Transverse colon (tissue), 4 donors: ENCODE measurements at regions not wholly inside any gene's neighbourhood (a gene's known extent, or its start where the extent isn't known, plus 50 kb on each side); places are given as distances from the start of the nearest gene placed in this dataset.

Experiments
- EP300 ChIP-seq: sonication (generic); formaldehyde crosslinking; IDR thresholded peaks from one replicate; pipeline ENCODE4 v1.6.1; 2017; ENCODE audit warnings: antibody characterized with exemption, low read depth
- POLR2A ChIP-seq: fragments of 450-650 bp; IDR thresholded peaks from one replicate; pipeline ENCODE4 v1.6.1; 2016; ENCODE audit warnings: antibody characterized with exemption, mild to moderate bottlenecking, moderate library complexity
- POLR2AphosphoS5 ChIP-seq, 3 donors: sonication (generic); formaldehyde crosslinking; IDR thresholded peaks; one replicate each; pipeline ENCODE4 v1.6.1; 2016; ENCODE audit warnings: antibody characterized with exemption in 3 of 3
- TF ChIP-seq, protein P1 (sequence below), 5 experiments: fragments of 200-600 bp in 3 of 5; fragments of 450-650 bp in 2 of 5; sonication (generic) in 3 of 5; IDR thresholded peaks; 1 replicate in 2 of 5; 2 replicates in 3 of 5; pipeline ENCODE4 v1.5.1; 2016 to 2017; ENCODE audit warnings: antibody characterized with exemption in 5 of 5, inconsistent platforms in 3 of 5, mild to moderate bottlenecking in 2 of 5, moderate library complexity in 1 of 5

DNA sequence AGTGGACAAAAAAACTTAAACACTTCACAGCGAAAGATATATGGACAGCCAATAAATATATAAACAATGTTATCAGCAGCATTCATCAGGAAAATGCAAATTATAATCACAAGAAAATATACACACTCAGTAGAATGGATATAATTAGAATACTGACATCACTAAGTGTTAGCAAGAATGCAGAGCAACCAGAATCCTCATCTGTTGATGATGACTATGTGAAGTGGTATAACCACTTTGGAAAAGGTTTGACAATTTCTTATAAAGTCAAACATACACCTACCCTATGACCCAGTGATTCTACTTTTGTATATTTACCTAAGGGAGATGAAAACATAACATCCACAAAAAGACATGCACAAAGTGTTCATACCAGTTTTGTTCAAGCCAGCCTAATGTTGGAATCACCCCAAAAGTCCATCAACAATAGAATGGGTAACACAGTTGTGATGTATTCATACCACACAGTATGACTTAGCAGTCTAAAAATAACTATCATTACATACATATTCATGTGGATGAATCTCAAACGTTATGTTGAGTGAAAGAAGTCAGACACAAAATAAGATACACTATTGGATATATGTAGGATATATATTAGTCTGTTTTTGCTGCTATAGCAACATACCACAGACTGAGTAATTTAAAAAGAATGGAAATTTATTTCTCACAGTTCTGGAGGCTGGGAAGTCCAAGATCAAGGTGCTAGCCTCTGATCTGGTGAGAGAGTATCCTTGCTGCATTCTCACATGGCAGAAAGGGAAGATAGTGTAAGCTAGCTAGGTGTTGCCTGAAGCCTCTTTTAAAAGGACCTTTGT, 148.8 kb upstream of the ADAMTSL1 start:
- TF ChIP-seq, protein P1, sequence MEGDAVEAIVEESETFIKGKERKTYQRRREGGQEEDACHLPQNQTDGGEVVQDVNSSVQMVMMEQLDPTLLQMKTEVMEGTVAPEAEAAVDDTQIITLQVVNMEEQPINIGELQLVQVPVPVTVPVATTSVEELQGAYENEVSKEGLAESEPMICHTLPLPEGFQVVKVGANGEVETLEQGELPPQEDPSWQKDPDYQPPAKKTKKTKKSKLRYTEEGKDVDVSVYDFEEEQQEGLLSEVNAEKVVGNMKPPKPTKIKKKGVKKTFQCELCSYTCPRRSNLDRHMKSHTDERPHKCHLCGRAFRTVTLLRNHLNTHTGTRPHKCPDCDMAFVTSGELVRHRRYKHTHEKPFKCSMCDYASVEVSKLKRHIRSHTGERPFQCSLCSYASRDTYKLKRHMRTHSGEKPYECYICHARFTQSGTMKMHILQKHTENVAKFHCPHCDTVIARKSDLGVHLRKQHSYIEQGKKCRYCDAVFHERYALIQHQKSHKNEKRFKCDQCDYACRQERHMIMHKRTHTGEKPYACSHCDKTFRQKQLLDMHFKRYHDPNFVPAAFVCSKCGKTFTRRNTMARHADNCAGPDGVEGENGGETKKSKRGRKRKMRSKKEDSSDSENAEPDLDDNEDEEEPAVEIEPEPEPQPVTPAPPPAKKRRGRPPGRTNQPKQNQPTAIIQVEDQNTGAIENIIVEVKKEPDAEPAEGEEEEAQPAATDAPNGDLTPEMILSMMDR (IDR thresholded peaks at IDR 0.05): no peak
- TF ChIP-seq POLR2A (no peak), POLR2AphosphoS5 (IDR thresholded peaks at IDR 0.05) (no peak), EP300 (no peak)
